Neural progenitor cell (in vitro differentiated cells): ENCODE measurements at regions not wholly inside any gene's neighbourhood (a gene's known extent, or its start where the extent isn't known, plus 50 kb on each side); places are given as distances from the start of the nearest gene placed in this dataset.
A peak's percentile ranks its signal among the peaks of the same experiment; 100 is the strongest.
"Not testable (repeated sequence)": the region's sequence is repeated elsewhere in the genome, so short reads cannot be mapped to it uniquely, and the experiment has no call there.

Experiments
- DNase-seq: peaks from one replicate; pipeline ENCODE4 v3.0.0-alpha.2; 2016; ENCODE audit warnings: low spot score
- H2AFZ ChIP-seq: fragments of 200-600 bp; sonication (generic); replicated peaks from 2 replicates; pipeline ENCODE4 v1.6.1; 2016; ENCODE audit warnings: antibody characterized with exemption
- H3F3A ChIP-seq: fragments of 200-600 bp; sonication (generic); 2 replicates; pipeline ENCODE4 v1.6.1; 2016; ENCODE audit warnings: antibody characterized with exemption, low read depth
- H3K27ac ChIP-seq: fragments of 200-600 bp; sonication (generic); 2 replicates; pipeline ENCODE4 v1.5.1; 2016; ENCODE audit warnings: mild to moderate bottlenecking
- H3K27me3 ChIP-seq: fragments of 200-600 bp; sonication (generic); 2 replicates; pipeline ENCODE4 v1.6.1; 2016; ENCODE audit warnings: mild to moderate bottlenecking, moderate library complexity
- H3K36me3 ChIP-seq: fragments of 200-600 bp; sonication (generic); 2 replicates; pipeline ENCODE4 v1.5.1; 2016
- H3K4me1 ChIP-seq: fragments of 200-600 bp; sonication (generic); 2 replicates; pipeline ENCODE4 v1.6.1; 2016; ENCODE audit warnings: mixed run types
- H3K4me2 ChIP-seq: fragments of 200-600 bp; sonication (generic); 2 replicates; pipeline ENCODE4 v1.6.1; 2016
- H3K4me3 ChIP-seq: fragments of 200-600 bp; sonication (generic); 2 replicates; pipeline ENCODE4 v1.5.1; 2016
- H3K79me2 ChIP-seq: fragments of 200-600 bp; sonication (generic); 2 replicates; pipeline ENCODE4 v1.6.1; 2016; ENCODE audit warnings: low read depth
- H3K9ac ChIP-seq: fragments of 200-600 bp; sonication (generic); 2 replicates; pipeline ENCODE4 v1.6.1; 2016
- H3K9me3 ChIP-seq: fragments of 200-600 bp; sonication (generic); 2 replicates; pipeline ENCODE4 v1.5.1; 2016; ENCODE audit warnings: low read depth
- H4K20me1 ChIP-seq: fragments of 200-600 bp; sonication (generic); 2 replicates; pipeline ENCODE4 v1.6.1; 2016; ENCODE audit warnings: low read depth
- H3K27ac Mint-ChIP-seq: 3 replicates; pipeline ENCODE4 v1.8.0; 2021; ENCODE audit warnings: mixed read lengths
- H3K27me3 Mint-ChIP-seq: 2 replicates; pipeline ENCODE4 v1.8.0; 2022; ENCODE audit warnings: low read depth, mild to moderate bottlenecking, inconsistent platforms, moderate library complexity, mixed read lengths; ENCODE audit not compliant: insufficient read depth
- H3K36me3 Mint-ChIP-seq: 3 replicates; pipeline ENCODE4 v1.8.0; 2021; ENCODE audit warnings: mixed read lengths
- H3K4me1 Mint-ChIP-seq: 3 replicates; pipeline ENCODE4 v1.8.0; 2021; ENCODE audit warnings: mixed read lengths
- H3K4me3 Mint-ChIP-seq: 3 replicates; pipeline ENCODE4 v1.8.0; 2021; ENCODE audit warnings: mild to moderate bottlenecking, moderate library complexity, mixed read lengths
- H3K9me3 Mint-ChIP-seq: 3 replicates; pipeline ENCODE4 v1.8.0; 2020; ENCODE audit warnings: mixed read lengths
- EZH2 ChIP-seq: fragments of 200-600 bp; sonication (generic); IDR thresholded peaks from 2 replicates; pipeline ENCODE4 v1.6.1; 2017; ENCODE audit warnings: antibody characterized with exemption, mild to moderate bottlenecking, moderate library complexity
- EZH2phosphoT487 ChIP-seq: fragments of 200-600 bp; sonication (generic); IDR thresholded peaks from 2 replicates; pipeline ENCODE4 v1.6.1; 2017; ENCODE audit warnings: antibody characterized with exemption
- TF ChIP-seq, protein P1 (sequence below): fragments of 200-600 bp; sonication (generic); IDR thresholded peaks from 2 replicates; pipeline ENCODE4 v1.5.1; 2017; ENCODE audit warnings: antibody characterized with exemption, mild to moderate bottlenecking

DNA sequence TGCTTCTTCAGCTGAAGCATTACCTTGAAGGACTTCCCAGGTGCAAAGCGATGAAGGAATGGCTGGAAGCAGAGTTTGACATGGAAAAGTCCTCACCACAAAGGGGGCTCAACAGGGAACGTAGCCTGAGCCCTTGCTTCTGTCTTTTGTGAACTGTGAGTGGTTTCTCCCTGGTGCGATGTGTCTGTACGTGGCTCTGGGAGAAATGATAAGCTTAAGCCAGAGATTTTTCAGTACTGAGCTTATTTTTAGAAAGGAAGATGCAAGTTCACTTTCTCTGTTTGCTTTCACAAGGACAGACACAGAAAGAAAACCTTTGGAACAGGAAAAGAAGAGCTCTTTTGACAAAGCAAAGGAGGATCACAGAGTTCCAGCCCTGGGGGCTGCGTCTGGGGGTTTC is 79.4 kb downstream of the DACT2 start:
- Mint-ChIP-seq H3K4me3 (no peak overlapping the region), H3K9me3 (peaks cover 3% of the 10 kb centered on the region), H3K27me3 (peaks cover 13% of the 10 kb centered on the region), H3K4me1 (peaks cover 26% of the 10 kb centered on the region), H3K27ac (no peak overlapping the region), H3K36me3 (no peaks in the 10 kb centered on the region)
- Histone ChIP-seq H3K79me2 (no peaks in the 10 kb centered on the region), H3F3A (no peaks in the 10 kb centered on the region), H3K27ac (no peak overlapping the region), H3K36me3 (no peaks in the 10 kb centered on the region), H2AFZ (no peak overlapping the region), H3K4me2 (no peak overlapping the region), H3K27me3 (no peaks in the 10 kb centered on the region), H3K4me1 (no peaks in the 10 kb centered on the region), H3K9ac (no peak overlapping the region), H4K20me1 (no peaks in the 10 kb centered on the region), H3K4me3 (no peak overlapping the region), H3K9me3 (no peaks in the 10 kb centered on the region)
- TF ChIP-seq EZH2 (no peak), EZH2phosphoT487 (no peak)
- TF ChIP-seq, protein P1, sequence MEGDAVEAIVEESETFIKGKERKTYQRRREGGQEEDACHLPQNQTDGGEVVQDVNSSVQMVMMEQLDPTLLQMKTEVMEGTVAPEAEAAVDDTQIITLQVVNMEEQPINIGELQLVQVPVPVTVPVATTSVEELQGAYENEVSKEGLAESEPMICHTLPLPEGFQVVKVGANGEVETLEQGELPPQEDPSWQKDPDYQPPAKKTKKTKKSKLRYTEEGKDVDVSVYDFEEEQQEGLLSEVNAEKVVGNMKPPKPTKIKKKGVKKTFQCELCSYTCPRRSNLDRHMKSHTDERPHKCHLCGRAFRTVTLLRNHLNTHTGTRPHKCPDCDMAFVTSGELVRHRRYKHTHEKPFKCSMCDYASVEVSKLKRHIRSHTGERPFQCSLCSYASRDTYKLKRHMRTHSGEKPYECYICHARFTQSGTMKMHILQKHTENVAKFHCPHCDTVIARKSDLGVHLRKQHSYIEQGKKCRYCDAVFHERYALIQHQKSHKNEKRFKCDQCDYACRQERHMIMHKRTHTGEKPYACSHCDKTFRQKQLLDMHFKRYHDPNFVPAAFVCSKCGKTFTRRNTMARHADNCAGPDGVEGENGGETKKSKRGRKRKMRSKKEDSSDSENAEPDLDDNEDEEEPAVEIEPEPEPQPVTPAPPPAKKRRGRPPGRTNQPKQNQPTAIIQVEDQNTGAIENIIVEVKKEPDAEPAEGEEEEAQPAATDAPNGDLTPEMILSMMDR: no peak
- DNase-seq: no peak

DNA sequence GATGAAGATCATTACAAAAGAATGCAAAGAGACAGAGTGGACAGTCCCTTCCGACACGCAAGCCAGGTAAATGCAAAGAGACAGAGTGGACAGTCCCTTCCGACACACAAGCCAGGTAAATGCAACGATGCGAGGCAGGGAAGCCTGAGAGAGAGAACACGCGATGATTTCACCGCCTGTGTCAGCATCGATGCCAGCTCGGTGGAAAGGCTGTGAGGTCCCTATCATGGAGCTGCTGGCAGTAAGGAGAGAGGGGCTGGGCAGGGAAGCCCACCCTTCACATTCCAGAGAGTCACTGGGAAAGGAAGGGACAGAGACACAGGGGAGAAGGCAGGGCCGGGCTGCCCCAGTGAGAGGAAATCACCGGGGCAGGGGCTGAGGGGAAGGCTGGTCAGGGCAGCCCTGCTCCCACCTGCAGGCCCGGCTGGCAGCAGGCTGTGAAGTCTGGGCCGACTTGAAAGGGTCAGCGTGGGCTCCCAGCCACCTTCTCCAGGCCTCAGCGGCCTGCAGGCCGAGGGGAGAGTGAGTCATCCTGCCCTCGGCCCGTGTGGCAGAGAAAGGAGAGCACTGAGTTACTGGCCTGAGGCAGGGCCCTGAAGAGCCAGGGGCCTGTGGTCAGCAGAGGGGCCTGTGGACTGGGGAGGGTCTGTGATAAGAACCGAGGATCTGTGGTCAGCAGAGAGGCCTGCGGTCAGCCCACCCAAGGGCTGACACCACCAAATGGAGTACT is 80.4 kb downstream of the DACT2 start:
- no peaks in the 10 kb centered on the region for H3K27me3 ChIP-seq
- H3K27ac ChIP-seq: no peak overlapping the region
- H3K27me3 Mint-ChIP-seq: peaks cover 11% of the 10 kb centered on the region
- no peaks in the 10 kb centered on the region for H3K36me3 Mint-ChIP-seq
- H4K20me1 ChIP-seq: no peaks in the 10 kb centered on the region
- TF ChIP-seq, protein P1: no peak
- TF ChIP-seq EZH2 (no peak), EZH2phosphoT487 (no peak)
- H3K4me1 ChIP-seq: no peaks in the 10 kb centered on the region
- H2AFZ ChIP-seq: no peak overlapping the region
- no peak overlapping the region for H3K4me2 ChIP-seq
- no peaks in the 10 kb centered on the region for H3K79me2 ChIP-seq
- H3K4me1 Mint-ChIP-seq: peaks cover 26% of the 10 kb centered on the region
- H3K9me3 ChIP-seq: no peaks in the 10 kb centered on the region
- peak overlapping the region; percentile 52 for H3K27ac Mint-ChIP-seq
- no peak overlapping the region for H3K4me3 ChIP-seq
- no peak overlapping the region for H3K9ac ChIP-seq
- H3K36me3 ChIP-seq: no peaks in the 10 kb centered on the region
- H3K9me3 Mint-ChIP-seq: peaks cover 3% of the 10 kb centered on the region
- H3F3A ChIP-seq: no peaks in the 10 kb centered on the region
- no peak overlapping the region for H3K4me3 Mint-ChIP-seq
- no peak for DNase-seq

DNA sequence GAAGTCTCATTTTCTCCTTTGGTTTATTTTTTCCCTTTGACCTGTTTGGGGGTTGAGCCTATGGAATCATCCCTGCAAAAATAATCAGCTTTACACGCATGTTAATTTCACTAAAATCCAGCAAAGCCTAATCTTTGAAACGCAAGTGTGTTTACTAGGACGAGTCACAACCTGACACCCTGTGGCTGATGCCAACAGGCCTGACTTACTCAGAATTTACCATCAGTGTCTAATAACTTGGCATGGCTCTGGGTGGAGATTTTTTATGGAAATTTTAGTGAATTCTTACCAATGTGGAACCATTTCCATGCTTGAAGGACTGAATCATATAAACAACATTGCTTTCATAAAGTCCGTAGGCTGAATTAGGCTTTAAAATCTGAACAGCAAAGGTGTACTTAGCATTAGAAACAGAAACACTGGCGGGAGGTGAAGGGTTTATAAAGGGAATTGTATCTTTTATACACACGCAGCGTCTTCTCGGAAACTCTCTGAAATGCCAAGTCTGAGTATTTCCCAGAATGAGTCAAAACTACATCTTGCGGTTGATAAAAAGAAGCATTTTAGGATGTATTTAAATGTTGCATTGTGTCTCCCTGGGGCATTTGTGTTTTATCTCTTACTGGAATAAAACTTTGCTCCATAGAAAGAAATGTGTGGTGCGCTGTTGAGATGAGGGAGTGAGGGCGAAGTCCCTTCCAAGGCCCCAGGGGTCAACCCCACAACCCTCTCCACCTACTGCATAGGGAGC is 81.2 kb downstream of the DACT2 start:
- Histone ChIP-seq H3K4me3 (no peak overlapping the region), H3K27ac (no peak overlapping the region), H3K79me2 (no peaks in the 10 kb centered on the region), H3K9me3 (no peaks in the 10 kb centered on the region), H4K20me1 (no peaks in the 10 kb centered on the region), H3K36me3 (no peaks in the 10 kb centered on the region), H3K27me3 (no peaks in the 10 kb centered on the region), H3K4me2 (no peak overlapping the region), H3F3A (no peaks in the 10 kb centered on the region), H3K4me1 (no peaks in the 10 kb centered on the region), H2AFZ (no peak overlapping the region), H3K9ac (no peak overlapping the region)
- H3K27me3 Mint-ChIP-seq: peaks cover 11% of the 10 kb centered on the region
- H3K4me3 Mint-ChIP-seq: no peak overlapping the region
- no peak for DNase-seq
- H3K9me3 Mint-ChIP-seq: peaks cover 3% of the 10 kb centered on the region
- H3K4me1 Mint-ChIP-seq: peaks cover 21% of the 10 kb centered on the region
- TF ChIP-seq, protein P1: no peak
- TF ChIP-seq EZH2 (no peak), EZH2phosphoT487 (no peak)
- H3K27ac Mint-ChIP-seq: no peak overlapping the region
- no peaks in the 10 kb centered on the region for H3K36me3 Mint-ChIP-seq

DNA sequence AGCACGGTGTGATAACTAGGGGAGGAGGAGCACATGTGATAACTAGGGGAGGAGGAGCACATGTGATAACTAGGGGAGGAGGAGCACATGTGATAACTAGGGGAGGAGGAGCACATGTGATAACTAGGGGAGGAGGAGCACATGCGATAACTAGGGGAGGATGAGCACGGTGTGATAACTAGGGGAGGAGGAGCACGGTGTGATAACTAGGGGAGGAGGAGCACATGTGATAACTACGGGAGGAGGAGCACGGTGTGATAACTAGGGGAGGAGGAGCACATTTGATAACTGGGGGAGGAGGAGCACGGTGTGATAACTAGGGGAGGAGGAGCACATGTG is 85.7 kb downstream of the DACT2 start:
- H3K4me1 Mint-ChIP-seq: peaks cover 24% of the 10 kb centered on the region
- not testable (repeated sequence) for H3K36me3 Mint-ChIP-seq

More for the DNA sequence above, 85.7 kb downstream of the DACT2 start:
- H4K20me1 ChIP-seq, DNase-seq, H3K9me3 Mint-ChIP-seq, H3K27ac ChIP-seq, H3K27me3 ChIP-seq, H3K4me3 ChIP-seq, H3K4me2 ChIP-seq, H3K36me3 ChIP-seq, H3K9me3 ChIP-seq, H3K27me3 Mint-ChIP-seq, H3K9ac ChIP-seq, H3K79me2 ChIP-seq, H3K27ac Mint-ChIP-seq, H3K4me3 Mint-ChIP-seq, H2AFZ ChIP-seq: not testable (repeated sequence)
- Histone ChIP-seq H3F3A (peaks cover 10% of the 10 kb centered on the region), H3K4me1 (peaks cover 11% of the 10 kb centered on the region)
